Activated T-helper 17 cell treated with anti-CD3 and anti-CD28 coated beads, Interleukin-2, amount 50 U/mL, for 72 hours (primary cell): ENCODE measurements at regions not wholly inside any gene's neighbourhood (a gene's known extent, or its start where the extent isn't known, plus 50 kb on each side); places are given as distances from the start of the nearest gene placed in this dataset.

Source experiments
- ATAC-seq: fragments of 150-1000 bp; cut with Tn5 transposase; replicated peaks from 2 replicates; pipeline ENCODE4 v1.10.0; 2021; ENCODE audit warnings: mild to moderate bottlenecking, moderate library complexity
- H3K27ac Mint-ChIP-seq: one replicate; pipeline ENCODE4 v1.8.0; 2022; ENCODE audit warnings: mixed read lengths
- H3K27me3 Mint-ChIP-seq: one replicate; pipeline ENCODE4 v1.8.0; 2022; ENCODE audit warnings: mixed read lengths
- H3K36me3 Mint-ChIP-seq: one replicate; pipeline ENCODE4 v1.8.0; 2022; ENCODE audit warnings: low read depth, mild to moderate bottlenecking, mixed read lengths
- H3K4me1 Mint-ChIP-seq: one replicate; pipeline ENCODE4 v1.8.0; 2022; ENCODE audit warnings: mixed read lengths
- H3K4me3 Mint-ChIP-seq: one replicate; pipeline ENCODE4 v1.8.0; 2022; ENCODE audit warnings: mild to moderate bottlenecking, mixed read lengths
- H3K9me3 Mint-ChIP-seq: one replicate; pipeline ENCODE4 v1.8.0; 2022; ENCODE audit warnings: mixed read lengths

DNA sequence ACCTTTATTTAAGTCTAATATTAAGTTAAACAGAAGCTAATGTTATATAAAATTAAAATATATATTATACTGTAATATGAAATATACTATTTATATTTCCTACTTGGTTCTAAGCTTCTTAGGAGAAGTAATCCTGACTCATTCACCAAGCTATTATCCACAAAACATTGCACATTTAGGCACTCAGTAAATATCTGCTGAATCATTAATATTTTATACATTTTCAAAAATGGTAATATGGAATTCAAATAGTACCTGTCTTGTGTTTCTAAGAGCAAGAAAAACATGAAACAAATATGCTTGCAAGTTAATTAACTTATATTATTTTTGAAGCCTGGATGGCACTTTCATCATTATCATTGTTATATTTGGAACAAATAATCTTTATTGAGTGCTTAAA, 153.0 kb upstream of the CNTN4 start:
- no peak for ATAC-seq
- no peaks in the 10 kb centered on the region for H3K27me3 Mint-ChIP-seq

DNA sequence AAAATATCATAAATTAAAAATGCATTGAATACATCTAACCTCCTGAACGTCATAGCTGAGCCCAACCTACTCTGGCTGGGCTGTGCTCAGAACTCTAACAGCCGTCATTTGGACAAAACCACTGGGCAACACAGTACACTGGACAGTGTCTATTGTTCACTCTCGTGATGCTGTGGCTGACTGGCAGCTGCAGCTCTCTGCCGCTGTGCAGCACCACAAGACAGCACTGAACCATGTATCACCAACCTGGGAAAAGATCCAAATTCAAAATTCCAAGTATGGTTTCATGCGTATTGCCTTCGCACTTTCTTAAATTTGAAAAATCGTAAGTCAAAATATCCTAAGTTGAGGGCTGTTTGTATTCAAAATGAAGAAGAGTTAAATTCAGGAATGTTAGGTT, 145.1 kb upstream of the CNTN4 start:
- H3K9me3 Mint-ChIP-seq: peaks cover 4% of the 10 kb centered on the region
- no peak overlapping the region for H3K27ac Mint-ChIP-seq
- H3K4me3 Mint-ChIP-seq: no peak overlapping the region
- H3K4me1 Mint-ChIP-seq: no peaks in the 10 kb centered on the region
- no peaks in the 10 kb centered on the region for H3K36me3 Mint-ChIP-seq
- no peaks in the 10 kb centered on the region for H3K27me3 Mint-ChIP-seq
- ATAC-seq: no peak

More for the DNA sequence above, 153.0 kb upstream of the CNTN4 start:
- H3K4me3 Mint-ChIP-seq: no peak overlapping the region
- H3K9me3 Mint-ChIP-seq: peaks cover 8% of the 10 kb centered on the region
- H3K36me3 Mint-ChIP-seq: no peaks in the 10 kb centered on the region
- H3K27ac Mint-ChIP-seq: no peak overlapping the region
- no peaks in the 10 kb centered on the region for H3K4me1 Mint-ChIP-seq

DNA sequence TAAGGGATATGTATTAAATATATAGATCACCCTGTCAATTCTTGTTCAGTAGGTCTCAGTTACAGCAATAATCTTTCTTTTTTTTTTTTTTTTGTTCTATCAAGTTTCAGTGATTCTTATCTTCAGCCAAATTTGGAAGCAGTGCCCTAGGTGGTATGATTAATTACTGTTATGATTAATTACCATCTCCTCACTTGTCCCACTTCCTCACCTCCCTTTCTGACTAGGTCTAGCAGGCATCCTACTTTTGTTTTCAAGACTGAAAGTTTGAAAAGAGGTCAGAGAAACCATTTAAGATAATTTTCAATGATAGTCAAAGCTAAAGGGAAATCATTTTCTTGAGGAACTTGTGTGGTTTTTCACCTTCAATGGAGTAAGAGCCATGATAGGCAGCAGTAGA, 144.0 kb upstream of the CNTN4 start:
- no peaks in the 10 kb centered on the region for H3K27me3 Mint-ChIP-seq
- H3K4me1 Mint-ChIP-seq: no peaks in the 10 kb centered on the region
- H3K36me3 Mint-ChIP-seq: no peaks in the 10 kb centered on the region
- peaks cover 9% of the 10 kb centered on the region for H3K9me3 Mint-ChIP-seq
- peak overlapping the region; percentile 16 for H3K4me3 Mint-ChIP-seq
- peak; percentile 88 for ATAC-seq
- no peak overlapping the region for H3K27ac Mint-ChIP-seq

DNA sequence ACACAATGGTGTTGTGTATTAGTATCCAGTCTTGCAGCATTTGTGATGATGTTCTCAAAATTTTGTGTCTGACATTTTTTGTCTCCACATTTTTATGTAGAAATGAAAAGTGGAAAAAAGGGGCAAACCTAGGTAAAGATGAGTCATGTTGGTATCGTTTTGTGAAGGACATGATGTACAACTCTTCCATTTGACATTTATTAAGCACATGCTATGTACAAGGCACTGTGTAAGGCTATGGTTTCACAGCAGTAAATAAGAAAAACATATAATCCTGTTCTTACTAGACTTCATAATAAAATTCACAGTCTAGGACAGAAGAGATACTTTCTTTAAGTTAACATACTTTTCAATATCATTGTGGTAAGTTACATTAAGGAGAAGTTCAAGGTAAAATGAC, 143.5 kb upstream of the CNTN4 start:
- no peaks in the 10 kb centered on the region for H3K27me3 Mint-ChIP-seq
- H3K4me3 Mint-ChIP-seq: peak overlapping the region; percentile 16
- H3K9me3 Mint-ChIP-seq: peaks cover 9% of the 10 kb centered on the region
- no peaks in the 10 kb centered on the region for H3K36me3 Mint-ChIP-seq
- H3K27ac Mint-ChIP-seq: no peak overlapping the region
- ATAC-seq: peak; percentile 48
- H3K4me1 Mint-ChIP-seq: no peaks in the 10 kb centered on the region

DNA sequence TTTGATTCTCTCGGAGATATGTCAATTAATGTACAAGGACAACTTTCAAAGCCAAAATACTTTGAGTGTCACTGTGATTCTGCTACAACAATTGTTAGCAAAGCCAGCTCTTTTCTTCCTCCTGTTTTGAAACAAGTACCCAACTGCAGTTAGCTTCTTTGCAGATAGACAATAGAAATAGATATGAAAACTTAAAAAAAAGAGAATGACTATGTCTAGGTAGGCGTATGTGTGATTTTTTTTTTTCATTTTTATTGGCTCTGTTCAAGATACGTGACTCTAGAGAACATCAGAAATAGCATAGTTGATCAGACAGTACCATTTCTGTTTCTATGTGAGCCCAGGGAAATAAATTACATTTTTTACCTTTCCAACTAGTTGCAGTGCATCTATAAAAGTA, 142.9 kb upstream of the CNTN4 start:
- Mint-ChIP-seq H3K36me3 (no peaks in the 10 kb centered on the region), H3K4me3 (no peak overlapping the region), H3K4me1 (no peaks in the 10 kb centered on the region), H3K9me3 (peaks cover 9% of the 10 kb centered on the region), H3K27me3 (no peaks in the 10 kb centered on the region), H3K27ac (no peak overlapping the region)
- ATAC-seq: no peak

DNA sequence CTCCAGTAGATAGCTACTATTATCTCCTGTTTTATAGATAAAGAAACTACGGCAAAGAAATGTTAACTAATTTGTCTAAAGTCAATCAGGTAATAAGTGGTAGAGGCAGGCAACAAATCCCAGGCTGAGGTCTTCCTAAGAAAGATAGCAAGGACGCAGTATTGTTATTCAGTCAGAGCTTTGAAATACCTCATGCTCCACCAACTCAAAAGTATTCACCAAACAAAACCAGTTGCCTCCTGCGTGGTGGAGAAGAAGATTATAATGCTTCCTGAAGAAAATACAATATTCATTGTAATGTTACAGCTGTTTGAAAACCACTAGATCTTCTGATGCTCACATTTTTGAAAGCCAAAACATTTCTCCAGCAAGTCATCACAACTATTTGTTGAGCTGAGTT, 138.2 kb upstream of the CNTN4 start:
- H3K27ac Mint-ChIP-seq: no peak overlapping the region
- no peak for ATAC-seq
- H3K9me3 Mint-ChIP-seq: peaks cover 9% of the 10 kb centered on the region
- H3K4me3 Mint-ChIP-seq: no peak overlapping the region
- no peaks in the 10 kb centered on the region for H3K27me3 Mint-ChIP-seq
- H3K4me1 Mint-ChIP-seq: no peaks in the 10 kb centered on the region
- no peaks in the 10 kb centered on the region for H3K36me3 Mint-ChIP-seq

DNA sequence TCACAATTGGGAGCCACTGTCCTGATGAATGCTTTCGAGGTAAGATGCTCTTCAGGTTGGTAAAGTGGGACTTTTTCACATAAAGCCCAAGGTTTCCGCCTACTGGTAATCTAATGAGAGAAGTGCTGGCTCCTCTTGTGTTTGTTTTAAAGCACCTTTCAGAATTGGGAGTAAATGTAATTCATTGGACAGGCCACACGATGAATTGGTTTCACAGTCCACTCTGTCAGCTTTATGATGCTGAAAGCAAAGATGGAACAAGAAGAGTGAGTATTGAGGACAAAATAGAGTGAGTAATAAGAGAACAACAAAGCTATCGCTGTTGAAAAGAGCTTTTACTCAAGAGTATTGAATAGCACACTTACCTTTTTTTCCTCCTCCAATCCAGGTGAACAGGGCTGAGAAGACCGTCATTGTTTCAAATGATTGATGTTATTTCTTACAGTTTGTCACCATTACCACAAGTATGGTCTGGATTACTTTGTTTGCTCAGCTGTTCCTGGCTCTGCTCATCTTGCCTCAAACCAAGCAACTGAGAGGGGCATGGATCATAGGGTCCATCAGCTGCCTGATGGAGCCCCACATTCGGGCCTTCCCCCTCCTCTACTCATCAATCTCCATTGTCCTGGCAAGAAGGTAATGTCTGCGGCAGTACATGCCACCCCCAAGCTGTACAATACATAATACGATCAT, 136.1 kb upstream of the CNTN4 start:
- Mint-ChIP-seq H3K9me3 (peaks cover 6% of the 10 kb centered on the region), H3K4me1 (no peaks in the 10 kb centered on the region), H3K4me3 (no peak overlapping the region), H3K36me3 (no peaks in the 10 kb centered on the region), H3K27me3 (no peaks in the 10 kb centered on the region), H3K27ac (no peak overlapping the region)
- ATAC-seq: no peak

DNA sequence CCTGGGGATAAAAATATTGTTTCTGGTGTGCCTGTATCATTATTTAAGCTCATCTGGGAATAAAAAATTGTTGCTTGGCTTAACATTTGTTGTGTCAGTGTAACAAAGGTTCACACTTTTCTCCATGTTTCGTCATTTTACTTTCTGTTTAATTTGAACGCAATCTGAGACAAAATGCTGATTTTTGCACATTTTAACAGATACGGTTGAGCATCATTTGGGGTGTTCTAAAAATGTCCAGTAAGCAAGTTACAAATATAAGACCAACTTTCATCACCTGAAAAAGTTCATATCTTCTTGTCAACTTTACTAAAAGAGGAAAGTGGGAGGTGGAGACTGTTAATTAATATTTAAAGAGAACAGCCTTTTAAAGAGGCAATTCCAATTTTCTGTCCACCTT, 134.8 kb upstream of the CNTN4 start:
- no peaks in the 10 kb centered on the region for H3K36me3 Mint-ChIP-seq
- H3K27ac Mint-ChIP-seq: no peak overlapping the region
- no peak for ATAC-seq
- H3K4me3 Mint-ChIP-seq: no peak overlapping the region
- peaks cover 1% of the 10 kb centered on the region for H3K9me3 Mint-ChIP-seq
- no peaks in the 10 kb centered on the region for H3K27me3 Mint-ChIP-seq
- no peaks in the 10 kb centered on the region for H3K4me1 Mint-ChIP-seq

DNA sequence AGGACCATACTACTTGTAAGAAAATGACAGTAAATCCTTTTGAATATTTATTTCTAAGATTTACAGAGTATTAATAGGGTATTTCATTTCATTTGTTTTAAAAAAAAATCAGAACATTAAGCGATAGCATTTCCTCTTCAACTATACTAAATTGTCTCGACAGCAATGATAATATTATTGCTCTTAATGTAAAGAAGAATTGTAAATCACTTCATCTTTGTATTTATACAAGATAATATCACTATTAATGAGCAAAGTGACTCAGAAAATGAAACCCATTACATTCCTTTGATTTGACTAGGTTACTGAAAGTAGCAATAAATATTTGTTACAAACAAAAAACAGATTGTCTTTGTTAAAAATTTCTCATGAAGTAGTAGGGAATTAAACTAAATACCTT, 131.1 kb upstream of the CNTN4 start:
- no peaks in the 10 kb centered on the region for H3K36me3 Mint-ChIP-seq
- no peak overlapping the region for H3K27ac Mint-ChIP-seq
- H3K9me3 Mint-ChIP-seq: no peaks in the 10 kb centered on the region
- H3K4me3 Mint-ChIP-seq: no peak overlapping the region
- no peaks in the 10 kb centered on the region for H3K27me3 Mint-ChIP-seq
- ATAC-seq: no peak
- H3K4me1 Mint-ChIP-seq: no peaks in the 10 kb centered on the region

DNA sequence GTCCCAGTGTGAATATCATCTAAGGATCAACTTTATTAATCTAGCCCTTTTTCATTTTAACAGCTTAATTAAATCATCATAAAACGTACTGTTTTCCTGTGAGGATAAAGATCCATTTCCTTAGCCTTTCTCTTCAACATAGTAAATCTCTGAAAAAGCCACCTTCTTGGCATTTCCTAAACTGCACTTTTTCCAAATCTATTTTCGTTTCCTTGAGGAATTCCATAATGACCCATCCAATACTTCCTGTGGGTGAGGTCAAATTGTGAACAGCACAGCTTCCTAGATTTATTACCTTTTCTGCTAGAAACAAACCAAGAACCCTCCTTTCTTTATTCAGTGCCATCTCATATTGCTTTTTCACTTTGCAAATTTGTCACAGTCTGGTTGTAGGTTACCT, 129.4 kb upstream of the CNTN4 start:
- H3K27ac Mint-ChIP-seq: no peak overlapping the region
- no peaks in the 10 kb centered on the region for H3K27me3 Mint-ChIP-seq
- no peaks in the 10 kb centered on the region for H3K4me1 Mint-ChIP-seq
- H3K36me3 Mint-ChIP-seq: no peaks in the 10 kb centered on the region
- peaks cover 5% of the 10 kb centered on the region for H3K9me3 Mint-ChIP-seq
- no peak for ATAC-seq
- H3K4me3 Mint-ChIP-seq: no peak overlapping the region

DNA sequence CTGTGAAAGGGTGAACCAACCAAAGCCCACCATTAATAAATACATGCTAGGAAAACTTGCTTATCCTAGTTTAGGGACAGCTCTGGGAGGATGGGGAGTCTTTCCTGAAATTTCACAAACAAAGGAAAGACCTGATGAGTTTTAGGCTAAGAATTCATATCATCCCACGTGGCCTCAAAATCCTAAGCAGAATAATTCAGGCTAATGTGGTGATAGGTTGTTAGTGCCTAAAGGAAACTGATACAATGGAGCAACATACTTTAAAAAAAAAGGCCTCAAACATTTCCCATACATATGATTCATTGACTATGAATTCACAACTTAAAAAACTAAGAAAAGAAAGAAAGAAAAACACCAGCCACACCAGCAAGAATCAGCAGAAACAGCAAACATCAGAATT, 126.9 kb upstream of the CNTN4 start:
- H3K27ac Mint-ChIP-seq: no peak overlapping the region
- ATAC-seq: no peak
- H3K4me1 Mint-ChIP-seq: no peaks in the 10 kb centered on the region
- H3K36me3 Mint-ChIP-seq: no peaks in the 10 kb centered on the region
- H3K9me3 Mint-ChIP-seq: peaks cover 20% of the 10 kb centered on the region
- no peaks in the 10 kb centered on the region for H3K27me3 Mint-ChIP-seq
- H3K4me3 Mint-ChIP-seq: no peak overlapping the region

DNA sequence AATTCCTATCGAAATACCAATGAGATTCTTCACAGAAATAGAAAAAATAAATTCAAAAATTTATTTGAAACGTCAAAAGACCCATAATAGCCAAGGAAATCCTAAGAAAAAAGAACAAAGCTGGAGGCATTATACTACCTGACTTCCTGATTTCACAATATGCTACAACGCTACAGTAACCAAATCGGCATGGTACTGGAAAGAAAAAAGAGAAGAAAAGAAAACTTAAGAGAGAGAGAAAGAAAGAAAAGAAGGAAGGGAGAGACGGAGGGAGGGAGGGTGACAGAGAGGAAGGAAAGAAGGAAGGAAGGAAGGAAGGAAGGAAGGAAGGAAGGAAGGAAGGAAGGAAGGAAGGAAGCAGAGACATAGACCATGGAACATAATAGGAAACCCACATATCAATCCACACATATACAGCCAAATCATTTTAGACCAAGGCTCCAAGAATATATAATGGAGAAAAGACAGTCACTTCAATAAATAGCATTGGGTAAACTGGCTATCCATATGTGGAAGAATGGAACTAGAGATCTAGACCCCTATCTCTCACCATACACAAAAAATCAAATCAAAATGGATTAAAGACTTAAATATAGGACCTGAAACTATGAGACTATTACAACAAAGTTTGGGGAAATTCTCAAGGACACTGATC, 118.6 kb upstream of the CNTN4 start:
- Mint-ChIP-seq H3K27ac (no peak overlapping the region), H3K4me1 (no peaks in the 10 kb centered on the region), H3K36me3 (no peaks in the 10 kb centered on the region), H3K27me3 (no peaks in the 10 kb centered on the region), H3K9me3 (peaks cover 15% of the 10 kb centered on the region), H3K4me3 (no peak overlapping the region)
- no peak for ATAC-seq

DNA sequence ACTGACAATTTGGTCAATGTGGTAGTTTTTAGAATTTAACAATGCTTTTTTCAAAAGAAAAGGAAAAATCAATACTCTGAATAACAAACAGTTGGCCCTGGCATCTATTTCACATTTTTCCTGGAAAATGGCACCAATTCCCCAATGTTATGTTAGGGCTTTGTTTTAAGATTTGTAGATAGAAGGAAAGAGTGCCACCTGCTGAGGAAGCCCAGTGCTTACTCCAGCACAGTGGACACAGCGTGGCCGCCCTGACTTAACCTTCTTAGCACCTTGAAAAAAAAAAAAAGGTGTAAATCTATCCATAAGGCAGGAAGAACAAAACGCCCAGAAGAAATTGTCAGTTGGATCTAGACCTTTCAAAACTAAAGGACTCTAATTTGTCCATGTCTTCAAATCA, 110.7 kb upstream of the CNTN4 start:
- Mint-ChIP-seq H3K36me3 (no peaks in the 10 kb centered on the region), H3K27ac (no peak overlapping the region), H3K4me1 (no peaks in the 10 kb centered on the region), H3K9me3 (peaks cover 4% of the 10 kb centered on the region), H3K4me3 (no peak overlapping the region), H3K27me3 (no peaks in the 10 kb centered on the region)
- ATAC-seq: no peak

DNA sequence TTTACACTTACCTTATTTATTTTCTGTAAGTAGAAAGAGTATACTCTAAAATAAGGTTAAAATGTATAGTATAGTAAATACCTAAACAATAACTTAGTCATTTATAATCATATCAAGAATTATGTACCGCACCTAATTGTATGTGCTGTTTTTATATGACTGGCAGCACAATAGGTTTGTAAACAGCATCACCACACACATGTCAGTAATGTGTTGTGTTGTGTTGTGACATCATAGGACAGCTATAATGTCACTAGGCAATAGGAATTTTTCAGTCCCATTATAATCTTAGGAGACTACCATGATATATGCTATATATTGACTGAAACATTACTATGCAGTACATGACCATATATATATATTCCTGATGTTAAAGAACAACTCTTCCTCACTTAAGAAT, 99.9 kb upstream of the CNTN4 start:
- Mint-ChIP-seq H3K27ac (no peak overlapping the region), H3K4me3 (no peak overlapping the region), H3K9me3 (peaks cover 5% of the 10 kb centered on the region), H3K4me1 (no peaks in the 10 kb centered on the region), H3K36me3 (no peaks in the 10 kb centered on the region), H3K27me3 (peaks cover 4% of the 10 kb centered on the region)
- no peak for ATAC-seq

DNA sequence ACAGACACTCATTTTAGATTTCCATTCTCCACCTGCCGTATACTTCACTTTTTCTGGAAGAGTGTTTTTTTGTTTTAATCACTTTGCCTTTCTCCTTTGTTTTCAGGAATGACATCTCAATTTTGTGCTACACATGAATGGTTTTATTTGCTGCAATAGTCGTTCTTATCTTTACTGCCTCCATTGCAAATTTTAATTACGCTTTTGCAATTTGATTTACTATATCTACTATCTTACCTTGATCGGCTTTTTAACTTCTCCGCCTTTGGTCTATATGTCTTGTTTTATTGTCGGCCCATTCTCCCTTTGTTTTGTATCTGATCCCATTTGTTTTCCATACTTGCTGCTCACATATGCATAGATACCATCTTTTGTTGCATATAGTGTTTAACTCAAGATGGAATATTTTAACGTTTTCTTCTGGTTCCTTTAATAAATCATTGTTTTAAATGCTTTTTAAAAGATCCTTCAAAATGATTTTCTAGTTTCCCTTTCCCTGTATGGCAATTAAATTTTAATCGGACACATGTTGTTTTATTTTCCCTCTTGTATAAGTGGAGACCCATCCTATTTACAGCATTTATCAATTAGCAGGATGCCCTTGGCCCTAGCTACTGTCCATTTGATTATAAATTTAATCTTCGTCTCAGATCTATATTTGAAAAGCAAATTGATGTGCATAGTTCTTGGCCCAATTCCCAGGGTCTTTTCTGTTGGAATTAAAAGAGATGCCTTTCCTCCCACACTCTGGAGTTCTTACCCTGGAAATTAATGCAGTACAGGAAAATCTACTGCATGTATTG, 97.2 kb upstream of the CNTN4 start:
- Mint-ChIP-seq H3K27me3 (peaks cover 4% of the 10 kb centered on the region), H3K4me1 (no peaks in the 10 kb centered on the region), H3K4me3 (no peak overlapping the region), H3K27ac (no peak overlapping the region), H3K9me3 (peaks cover 14% of the 10 kb centered on the region), H3K36me3 (no peaks in the 10 kb centered on the region)
- no peak for ATAC-seq
